ENCODE measurements at regions not wholly inside any gene's neighbourhood (a gene's known extent, or its start where the extent isn't known, plus 50 kb on each side); places are given as distances from the start of the nearest gene placed in this dataset.

DNA sequence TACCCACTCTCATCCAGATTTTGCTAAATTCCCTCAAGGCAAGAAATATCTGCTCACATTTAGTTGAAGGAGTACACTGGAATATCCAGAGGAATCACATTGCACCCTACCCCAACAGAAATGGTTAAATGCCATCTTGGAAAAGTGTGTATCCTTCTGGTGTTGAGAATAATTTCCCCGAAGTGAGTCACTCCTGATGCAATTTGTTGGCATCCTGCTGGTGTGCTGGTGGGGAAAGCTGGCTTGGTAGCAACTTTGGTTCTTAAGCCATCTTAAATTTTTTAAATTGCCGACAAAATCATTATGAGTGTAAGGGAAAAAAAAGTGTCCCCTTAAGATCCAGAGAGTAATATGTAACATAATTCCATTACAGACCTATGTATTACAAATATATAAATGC is 337.3 kb upstream of the DACH1 start:
- no peak for TF ChIP-seq POLR2A (IDR thresholded peaks at IDR 0.05)
- TF ChIP-seq, protein P1, sequence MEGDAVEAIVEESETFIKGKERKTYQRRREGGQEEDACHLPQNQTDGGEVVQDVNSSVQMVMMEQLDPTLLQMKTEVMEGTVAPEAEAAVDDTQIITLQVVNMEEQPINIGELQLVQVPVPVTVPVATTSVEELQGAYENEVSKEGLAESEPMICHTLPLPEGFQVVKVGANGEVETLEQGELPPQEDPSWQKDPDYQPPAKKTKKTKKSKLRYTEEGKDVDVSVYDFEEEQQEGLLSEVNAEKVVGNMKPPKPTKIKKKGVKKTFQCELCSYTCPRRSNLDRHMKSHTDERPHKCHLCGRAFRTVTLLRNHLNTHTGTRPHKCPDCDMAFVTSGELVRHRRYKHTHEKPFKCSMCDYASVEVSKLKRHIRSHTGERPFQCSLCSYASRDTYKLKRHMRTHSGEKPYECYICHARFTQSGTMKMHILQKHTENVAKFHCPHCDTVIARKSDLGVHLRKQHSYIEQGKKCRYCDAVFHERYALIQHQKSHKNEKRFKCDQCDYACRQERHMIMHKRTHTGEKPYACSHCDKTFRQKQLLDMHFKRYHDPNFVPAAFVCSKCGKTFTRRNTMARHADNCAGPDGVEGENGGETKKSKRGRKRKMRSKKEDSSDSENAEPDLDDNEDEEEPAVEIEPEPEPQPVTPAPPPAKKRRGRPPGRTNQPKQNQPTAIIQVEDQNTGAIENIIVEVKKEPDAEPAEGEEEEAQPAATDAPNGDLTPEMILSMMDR (IDR thresholded peaks at IDR 0.05): no peak
